ENCODE measurements at regions not wholly inside any gene's neighbourhood (a gene's known extent, or its start where the extent isn't known, plus 50 kb on each side); places are given as distances from the start of the nearest gene placed in this dataset.

DNA sequence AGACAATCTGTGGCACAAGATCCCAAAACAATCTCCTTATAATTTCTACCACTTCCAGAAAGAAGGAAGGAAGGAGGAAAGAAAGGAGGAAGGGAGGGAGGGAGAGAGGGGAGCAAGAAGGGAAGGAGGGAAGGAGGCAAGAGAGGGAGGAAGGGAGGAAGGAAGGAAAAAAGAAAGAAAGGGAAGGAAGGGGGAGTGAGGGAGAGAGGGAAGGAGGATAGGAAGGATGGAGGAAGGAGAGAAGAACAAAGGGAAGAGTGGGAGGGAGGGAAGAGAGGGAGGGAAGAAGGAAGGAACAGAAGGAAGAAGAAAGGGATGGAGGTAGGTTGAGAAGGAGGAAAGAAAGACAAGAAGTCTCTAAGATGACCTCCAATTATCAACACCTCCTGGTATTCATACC lies 185.5 kb upstream of the NFE2L3 start:
- no peak for DNase-seq

DNA sequence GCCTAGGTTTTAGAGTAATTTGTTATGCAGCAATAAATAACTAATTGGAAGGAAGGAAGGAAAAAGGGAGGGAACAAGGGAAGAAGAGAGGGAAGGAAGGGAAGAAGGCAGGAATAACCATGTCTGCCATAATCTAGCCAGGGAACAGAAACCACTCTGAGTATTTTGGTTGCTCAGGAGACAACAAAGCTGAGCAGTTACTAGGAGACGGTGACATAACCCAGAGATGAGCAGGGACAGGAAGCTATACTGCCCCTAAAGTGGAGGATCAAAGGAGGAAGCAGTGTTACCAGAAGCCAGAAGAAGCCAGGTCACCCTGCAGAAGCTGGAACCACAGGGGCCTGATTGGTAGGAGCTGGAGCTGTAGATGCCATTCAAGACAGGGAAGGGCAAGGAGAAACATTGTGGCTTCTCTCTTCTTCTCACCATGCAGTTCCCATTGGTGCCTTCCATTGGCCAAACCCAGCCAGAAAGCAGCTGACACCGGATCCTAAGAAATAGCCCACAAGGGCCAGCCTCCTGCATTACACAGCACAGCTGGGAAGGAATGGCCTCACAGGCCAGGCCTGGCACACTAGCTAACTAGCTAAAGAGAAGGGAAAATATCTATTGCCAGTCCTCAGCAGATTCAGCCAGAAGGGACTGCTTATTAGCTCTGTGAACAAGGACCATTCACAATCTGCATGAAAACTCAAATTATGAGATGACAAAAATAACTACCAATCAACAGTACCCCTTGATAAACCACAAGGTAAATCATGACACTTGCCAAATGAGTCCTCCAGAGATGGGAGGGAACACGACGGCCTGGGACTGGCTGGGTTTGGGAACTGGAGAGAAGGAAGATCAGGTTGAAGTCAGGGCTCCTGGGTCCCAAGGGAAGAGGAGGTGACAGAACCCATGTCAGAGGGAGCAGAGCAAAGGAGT lies 184.5 kb upstream of the NFE2L3 start:
- DNase-seq, result no peak

DNA sequence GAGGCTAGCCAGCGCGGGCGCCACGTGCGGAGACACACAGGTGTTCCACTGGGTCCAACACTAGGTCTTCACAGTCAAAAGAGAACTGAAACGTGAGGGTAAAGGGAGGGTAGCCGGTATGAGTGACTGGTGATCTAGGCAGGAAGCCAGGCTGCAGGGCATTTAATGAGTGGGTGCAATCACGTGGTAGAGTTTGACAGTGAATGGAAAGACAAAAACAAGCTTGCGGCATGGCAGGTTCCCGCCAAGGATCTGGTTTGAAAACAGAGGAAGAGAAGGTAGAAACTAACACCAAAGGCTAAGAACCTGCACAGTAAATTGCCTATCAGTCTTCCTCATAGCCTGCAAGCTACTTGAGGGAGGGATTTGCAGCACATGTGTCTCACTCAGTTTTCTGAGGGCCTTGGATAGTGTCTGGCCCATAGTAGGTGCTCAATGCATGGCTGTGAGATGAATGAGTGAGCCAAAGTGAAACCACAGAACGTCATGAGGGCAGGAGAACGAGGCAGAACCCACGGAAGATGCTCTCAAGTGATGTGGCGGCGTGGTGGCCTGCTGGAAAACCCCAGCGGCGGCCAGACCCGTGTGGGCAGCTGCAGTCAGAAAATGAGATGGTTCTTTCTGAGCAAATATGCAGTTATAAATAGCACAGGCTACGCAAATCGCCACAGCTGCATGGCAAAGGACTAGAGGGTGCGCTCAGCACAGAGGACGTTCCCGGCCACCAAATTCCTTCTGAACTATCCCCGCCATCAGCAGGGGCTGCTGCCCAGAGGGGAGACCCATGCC lies 183.6 kb upstream of the NFE2L3 start:
- no peak for DNase-seq

DNA sequence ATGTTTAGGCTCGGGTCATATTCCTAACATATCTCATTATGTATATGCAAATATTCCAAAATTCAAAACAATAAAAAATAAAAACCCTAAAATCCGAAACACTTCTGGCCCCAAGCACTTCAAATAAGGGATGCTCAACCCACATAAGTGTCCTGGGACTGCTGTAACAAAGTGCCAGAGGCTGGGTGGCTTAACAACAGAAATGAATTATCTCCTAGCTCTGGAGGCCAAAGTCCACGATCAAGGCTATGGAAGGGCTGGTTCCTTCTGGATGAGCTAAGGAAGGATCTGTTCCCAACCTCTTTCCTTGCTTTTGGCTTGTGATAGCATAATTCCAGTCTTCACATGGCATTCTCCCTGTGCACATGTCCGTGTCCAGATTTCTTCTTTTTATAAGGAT lies 181.6 kb upstream of the NFE2L3 start:
- no peak for DNase-seq

DNA sequence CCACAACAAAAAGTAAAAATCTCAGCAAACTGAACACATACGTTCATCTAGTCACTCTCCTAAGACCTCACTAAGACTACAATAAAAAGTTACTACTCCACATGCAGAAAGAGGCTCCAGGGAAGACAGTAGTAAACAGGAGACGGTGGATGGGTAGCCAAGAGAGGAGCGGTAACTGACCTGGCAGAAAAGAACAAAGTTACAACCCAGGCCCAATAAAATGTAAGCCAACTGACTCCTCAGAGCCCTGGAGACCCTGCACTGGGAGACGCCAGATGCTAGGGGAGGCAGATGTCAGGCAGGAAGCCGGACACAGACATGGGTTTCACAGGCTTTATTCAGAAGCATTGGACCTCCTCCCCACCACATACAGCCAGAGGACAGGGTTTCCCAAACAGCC lies 181.1 kb upstream of the NFE2L3 start:
- no peak for DNase-seq

DNA sequence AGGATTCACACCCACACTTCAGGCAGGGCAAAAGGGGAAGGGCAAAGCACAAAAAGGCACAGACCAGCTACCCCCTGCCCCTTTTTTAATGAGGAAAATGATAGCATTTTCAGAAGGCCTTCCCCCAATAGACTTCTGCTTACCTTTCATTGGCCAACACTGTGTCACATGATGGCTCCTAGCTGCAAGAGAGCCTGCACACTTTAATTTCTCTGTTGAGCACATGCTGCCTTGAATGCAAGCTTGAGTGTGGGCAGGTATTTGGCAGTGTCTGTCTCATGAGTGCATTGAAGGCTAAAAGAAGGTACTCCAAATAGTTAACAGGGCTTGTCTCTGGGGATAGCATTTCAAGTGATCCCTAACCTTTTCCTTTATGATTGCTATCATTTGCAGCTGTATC lies 175.4 kb upstream of the NFE2L3 start:
- no peak for DNase-seq

DNA sequence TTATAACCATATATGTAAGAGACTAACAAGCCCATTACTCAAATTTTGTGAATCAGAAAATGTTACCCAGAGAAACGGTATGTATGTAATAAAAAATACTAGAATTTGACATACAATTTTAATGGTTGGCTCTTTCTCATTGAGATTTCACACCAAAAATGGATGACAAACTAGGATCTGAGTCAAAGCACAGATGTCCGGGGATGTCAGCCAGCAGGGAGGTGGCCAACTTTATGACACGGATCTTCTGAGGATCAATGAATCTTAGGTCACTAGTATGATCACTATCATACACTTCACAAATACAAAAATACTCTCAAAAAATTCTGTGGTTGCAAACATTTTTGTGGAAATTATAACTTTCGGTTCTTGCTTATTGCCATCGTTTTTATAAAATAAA lies 173.5 kb upstream of the NFE2L3 start:
- DNase-seq, result no peak

DNA sequence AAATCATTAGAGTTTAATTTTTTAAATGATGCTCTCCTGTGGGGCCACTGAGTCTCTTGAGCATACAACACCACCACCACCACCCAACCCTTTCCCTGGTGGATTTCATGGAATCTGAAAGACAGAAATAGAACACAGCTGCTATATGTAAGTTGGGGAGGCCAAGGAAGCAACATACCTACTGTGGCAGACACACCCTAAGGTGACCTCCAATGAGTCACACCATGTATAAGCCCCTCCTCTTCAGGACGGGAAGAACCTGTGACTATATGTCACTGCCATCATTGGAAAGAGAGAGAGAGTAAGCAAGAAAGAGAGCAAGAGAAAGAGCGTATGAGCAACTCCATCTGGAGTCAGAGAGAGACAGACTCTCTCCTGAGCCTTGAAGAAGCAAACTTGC lies 172.4 kb upstream of the NFE2L3 start:
- no peak for DNase-seq

DNA sequence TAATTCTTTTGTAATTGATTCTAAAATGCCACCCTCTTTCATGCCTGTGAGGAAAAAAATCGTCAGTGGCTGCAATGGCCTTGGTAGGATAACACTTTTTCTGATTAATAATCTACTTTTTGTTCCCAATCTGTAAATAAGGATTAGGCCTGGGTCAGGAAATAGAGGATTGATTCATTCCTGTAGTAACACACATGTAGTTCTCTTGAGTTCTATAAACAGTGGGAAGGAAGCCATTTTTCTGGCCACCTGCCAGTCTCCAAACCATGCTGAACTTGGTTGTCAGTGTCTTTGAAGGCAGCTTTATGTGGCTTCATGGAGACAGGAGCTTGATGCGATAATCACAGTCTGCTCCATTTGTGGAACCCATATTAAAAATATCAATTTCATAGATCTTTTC lies 169.3 kb upstream of the NFE2L3 start:
- no peak for DNase-seq

DNA sequence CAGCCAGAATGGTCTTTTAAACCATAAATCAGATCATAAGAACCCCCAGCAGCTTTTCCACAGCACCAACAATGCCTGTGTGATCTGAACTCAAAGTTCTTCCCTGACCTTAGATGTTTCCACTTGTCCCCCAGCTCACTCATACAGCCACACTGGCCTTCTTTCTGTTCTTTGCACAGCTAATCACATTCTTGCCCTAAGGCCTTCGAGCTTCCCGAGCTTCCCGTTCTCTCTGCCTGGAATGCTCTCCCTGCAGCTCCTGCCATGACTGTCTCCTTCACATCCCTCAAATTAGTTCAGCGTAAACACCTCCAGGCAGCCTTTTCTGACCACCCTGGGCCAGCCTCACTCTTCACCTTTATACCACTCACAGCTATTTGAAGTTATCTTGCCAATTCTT lies 166.8 kb upstream of the NFE2L3 start:
- DNase-seq, result no peak

DNA sequence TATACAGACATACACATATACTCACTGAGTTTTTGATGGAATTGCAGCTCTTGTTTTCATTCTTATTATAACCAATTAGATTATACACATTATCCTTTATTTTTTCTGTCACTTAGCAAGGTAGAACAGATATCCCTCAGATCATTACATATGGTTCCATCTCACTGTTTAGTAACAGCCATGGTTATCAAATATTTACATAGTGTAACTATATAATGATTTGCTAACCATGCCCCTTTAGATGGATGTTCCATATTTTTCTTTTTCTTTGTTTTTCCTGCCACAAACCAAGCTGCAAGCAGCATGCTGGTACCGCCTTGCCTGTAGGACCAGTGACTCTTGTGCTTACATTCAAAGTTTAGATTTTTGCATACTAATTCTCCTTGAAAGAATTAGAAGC lies 163.4 kb upstream of the NFE2L3 start:
- DNase-seq, result no peak

DNA sequence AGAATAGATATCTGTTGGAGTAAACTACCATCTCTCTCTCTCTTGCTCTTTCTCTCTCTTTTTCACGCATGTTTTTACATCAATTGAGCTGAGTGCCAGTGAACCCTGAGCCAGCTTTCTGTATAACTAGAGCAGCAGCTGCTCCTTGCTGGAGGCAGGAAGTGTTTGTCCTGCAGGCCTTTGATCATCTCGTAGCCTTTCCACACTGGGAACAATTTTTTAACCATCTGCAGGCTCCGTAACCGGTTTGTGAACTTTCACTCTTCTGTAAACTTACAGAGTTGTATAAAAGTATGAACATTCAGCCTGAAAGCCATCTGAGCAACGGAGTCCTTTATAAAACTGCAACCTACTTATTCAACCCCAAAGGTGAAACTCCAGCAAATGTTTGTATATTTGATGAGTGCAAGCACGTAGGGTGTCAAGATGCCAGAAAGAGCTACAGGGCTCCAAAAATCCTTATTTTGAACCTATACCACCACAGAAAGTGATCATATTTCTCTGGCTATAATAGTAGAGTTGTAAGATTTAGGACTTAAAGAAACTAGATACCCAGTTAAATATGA lies 162.8 kb upstream of the NFE2L3 start:
- no peak for DNase-seq

DNA sequence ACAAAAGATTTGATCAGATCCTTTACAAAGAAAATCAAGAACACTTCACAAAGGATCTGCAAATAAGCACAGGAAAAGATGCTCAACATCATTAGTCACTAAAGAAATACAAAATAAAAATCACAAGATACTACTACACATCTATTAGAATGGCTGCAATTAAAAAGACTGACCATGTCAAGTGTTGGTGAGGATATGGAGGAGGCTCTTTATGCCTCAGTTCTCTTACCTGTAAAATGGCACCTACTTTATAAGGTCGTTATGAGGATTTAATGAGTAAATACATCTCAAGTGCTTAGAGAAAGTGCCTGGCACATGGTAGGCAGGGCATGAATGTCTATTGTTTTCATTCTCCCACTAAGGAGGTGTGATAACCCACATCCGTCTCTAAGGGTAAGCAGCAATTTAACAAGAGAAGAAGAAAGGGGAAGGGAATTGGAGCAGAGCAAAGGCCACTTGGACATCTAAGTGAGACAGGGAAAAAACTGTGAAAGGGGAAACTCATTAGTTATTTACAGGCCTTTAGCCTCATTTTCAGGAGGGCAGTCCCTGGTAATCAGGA lies 157.5 kb upstream of the NFE2L3 start:
- no peak for DNase-seq

DNA sequence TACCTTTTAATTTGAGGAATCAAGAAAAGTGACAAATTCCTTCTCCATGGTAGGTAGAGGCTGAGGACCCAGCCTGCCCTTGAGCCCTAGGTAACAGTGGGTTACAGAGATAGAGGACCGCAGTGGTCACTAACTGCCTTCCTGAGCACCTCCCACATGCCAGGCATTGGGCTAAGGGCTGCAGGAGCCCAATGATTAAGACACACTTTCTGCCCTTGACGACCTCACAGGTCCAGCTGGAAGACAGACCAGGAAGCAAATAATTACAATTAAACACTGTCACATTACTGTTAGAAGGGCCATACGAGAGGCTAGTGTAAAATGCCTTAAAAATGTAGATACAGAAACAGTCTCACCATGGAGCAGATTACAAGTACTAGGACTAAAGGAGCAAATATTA lies 156.8 kb upstream of the NFE2L3 start:
- no peak for DNase-seq

DNA sequence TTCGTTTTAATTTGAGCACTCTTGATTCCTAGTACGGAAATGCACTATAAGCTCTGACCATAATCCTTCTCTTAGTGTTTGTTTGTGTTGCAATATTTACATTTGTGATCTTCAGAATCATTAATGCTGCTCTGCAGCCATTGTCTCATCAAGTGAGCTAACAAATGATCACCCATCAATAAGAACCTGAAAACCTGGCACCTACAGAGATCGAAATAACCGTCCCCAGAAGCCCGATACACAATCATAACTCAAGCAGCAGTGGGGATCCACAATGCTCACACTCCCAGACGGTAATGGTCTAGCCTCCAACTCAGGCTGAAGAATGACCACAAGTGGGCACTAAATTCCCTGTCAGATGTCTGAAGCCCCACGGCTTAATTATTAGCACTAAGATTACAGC lies 156.0 kb upstream of the NFE2L3 start:
- DNase-seq, result no peak

DNA sequence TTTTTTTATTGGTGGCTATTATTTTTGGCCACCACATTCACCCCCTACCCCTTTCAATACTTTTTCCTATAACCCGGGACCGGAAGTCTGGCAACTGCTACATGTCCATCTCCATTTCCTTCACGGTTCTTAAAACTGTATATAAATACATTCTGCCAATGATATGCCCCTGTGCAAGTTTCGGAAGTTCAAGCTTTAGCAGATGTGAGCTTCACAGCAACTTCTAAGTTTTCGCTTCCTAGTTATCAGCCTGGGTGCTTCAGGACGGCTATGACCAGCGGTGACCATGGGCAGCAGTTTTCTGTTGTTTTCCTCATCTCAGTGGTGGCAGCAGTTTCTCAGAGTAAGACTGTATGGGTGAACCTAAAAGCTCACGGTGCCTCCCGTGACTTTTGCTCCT lies 153.5 kb upstream of the NFE2L3 start:
- DNase-seq, result no peak

DNA sequence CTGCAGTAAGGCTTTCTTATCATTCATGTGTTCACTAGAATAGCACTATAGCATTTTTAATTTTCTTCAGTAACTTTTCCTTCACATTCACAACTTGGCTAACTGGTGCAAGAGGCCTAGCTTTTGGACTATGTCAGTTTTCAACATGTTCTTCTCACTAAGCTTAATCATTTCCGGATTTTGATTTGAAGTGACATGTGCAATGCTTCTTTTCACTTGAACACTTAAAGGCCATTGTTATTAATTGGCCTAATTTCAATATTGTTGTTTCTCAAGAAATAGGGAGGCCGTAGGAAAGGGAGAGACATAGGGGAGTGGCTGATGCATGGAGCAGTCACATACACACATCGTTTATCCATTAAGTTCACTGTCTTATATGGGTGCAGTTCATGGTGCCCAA lies 151.2 kb upstream of the NFE2L3 start:
- DNase-seq, result no peak

DNA sequence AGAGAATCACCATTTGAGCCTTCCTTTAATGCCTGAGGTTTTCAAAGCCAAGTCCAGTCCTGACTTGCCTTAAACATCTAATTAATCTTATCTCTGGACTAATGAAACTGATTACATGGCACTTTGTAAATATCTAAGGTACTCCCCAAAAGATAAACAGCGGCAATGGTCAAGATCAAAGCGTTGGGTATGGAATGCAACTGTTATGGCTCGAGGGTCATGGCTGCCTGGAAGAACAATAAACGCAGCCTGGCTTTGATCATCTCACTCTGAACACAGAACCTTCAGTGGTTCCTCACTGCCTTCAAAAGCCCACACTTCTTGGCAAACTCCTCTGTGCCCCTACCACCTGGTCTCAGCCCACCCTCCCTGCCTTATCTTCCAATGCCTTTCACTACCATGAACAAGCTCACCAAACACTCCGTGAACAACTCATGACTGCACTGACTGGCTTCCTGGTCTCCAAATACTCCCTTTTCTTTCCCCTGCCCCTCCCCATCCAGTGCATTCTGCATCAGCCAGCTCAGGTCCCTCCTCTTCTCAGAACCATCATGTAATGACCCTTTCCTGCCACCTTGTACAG lies 150.2 kb upstream of the NFE2L3 start:
- DNase-seq, result no peak

DNA sequence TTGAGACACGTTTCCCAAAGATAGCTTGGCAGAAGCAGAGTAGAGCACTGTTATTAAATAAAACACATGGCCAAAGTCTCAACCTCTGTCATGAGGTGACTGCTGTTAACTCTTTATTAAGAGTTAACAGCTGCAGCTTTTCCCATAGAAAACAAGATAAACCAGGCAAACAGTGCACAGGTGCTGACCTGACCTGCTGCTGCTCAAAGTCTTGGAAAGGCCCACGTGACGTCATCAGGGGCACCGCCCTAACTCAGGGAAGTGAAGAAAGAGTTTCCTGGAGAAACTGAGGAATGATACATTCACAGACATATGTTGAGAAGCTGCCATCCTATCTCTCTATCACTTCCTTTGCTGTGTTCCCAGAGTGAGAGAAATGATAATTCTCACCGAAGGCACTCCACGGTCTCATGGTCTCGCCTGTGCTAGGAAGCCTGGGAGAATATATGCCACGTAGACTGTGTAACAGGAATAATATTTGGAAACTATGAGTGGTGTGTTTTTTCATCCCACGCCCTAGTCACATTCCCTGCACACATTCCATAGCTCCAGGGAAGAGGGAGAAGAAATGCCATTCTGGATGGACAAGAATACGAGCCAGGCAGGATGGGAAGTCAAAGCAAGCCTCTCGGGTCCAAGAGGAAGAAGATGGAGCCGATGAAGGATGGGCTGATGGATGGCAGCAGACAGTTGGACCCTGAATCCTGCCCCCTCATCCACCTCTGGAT lies 146.2 kb upstream of the NFE2L3 start:
- no peak for DNase-seq

DNA sequence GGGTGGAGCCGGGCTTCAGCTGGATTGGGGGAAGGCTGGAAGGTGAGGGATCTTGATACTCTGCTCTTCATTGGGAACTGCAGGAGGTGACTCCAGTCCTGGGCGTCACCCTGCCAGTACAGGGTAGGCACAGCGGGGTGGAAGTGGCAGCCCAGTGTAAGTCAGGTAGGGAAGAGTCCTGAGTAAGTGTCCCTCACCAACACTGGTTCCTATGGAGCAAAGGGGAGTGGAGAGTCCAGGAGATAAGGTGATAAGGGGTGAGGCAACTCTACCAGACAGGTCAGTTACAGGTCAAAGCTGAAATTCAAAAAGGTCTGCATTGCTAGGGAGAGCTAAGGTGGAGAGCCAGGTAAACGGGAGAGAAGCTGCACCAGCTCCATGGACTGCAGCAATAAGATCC lies 145.6 kb upstream of the NFE2L3 start:
- DNase-seq, result no peak

DNA sequence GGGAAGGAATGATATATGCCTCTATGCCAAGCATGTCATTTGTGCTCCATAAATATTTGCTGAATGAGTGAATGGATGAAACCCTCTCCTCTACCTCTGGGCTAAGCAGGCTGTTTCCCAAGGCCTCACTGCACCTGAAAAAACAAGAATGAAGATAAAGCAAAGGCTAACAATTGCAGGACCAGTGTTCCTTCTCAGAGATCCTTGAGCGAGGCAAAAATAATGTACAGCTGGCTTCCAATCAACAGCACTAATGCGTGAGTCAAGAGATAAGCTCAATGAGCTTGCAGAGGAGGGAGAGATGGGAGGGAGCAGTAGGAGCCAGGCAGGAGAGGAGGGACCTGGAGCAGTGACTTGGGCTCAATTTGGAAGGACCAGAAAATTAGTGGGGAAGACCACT lies 144.5 kb upstream of the NFE2L3 start:
- DNase-seq, result no peak

DNA sequence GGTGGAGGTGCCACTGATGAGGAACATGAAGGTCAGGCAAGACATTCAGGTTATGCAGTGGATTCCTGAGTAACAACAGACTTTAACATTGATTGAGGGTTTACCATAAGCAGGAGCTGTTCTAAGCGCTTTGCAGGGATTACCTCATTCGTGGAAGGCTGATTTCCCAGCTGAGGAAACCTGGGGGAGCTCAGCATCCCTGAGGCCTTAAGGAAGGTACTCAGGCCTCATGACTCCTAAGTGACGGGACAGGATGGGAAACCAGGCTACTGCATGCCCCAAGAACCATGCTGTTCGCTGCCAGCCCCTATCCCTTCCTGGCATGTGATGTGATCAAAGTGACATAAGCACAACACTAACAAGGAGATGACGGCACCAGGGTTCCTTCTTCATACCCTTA lies 143.6 kb upstream of the NFE2L3 start:
- no peak for DNase-seq

All from amniotic stem cell (primary cell).